HepG2 (cell line): ENCODE measurements at regions not wholly inside any gene's neighbourhood (a gene's known extent, or its start where the extent isn't known, plus 50 kb on each side); places are given as distances from the start of the nearest gene placed in this dataset.

Source experiments
- ATAC-seq: fragments of 200-7000 bp; cut with Tn5 transposase; 3 replicates; pipeline ENCODE4 v1.9.1; 2020; ENCODE audit warnings: mild to moderate bottlenecking, moderate library complexity
- BruUV-seq: library from RNA; stranded (reverse); fragments of 400-500 nt; replicated peaks from 2 replicates; lab custom pipeline; 2021; lab: Mats Ljungman, UMichigan
- CTCF ChIA-PET: fragments of 300-600 bp; formaldehyde crosslinking; extraction: SDS; loops from one replicate; lab custom pipeline; 2021; ENCODE audit warnings: low total read pairs, inconsistent platforms, low intra/inter-chr PET ratio; lab: Yijun Ruan, JAX
- POLR2A ChIA-PET: fragments of 350-600 bp; sonication (Branson Sonifier 250); formaldehyde crosslinking; loops from one replicate; lab custom pipeline; 2020; ENCODE audit warnings: antibody characterized with exemption, inconsistent platforms; lab: Yijun Ruan, JAX
- DNase-seq: peaks from one replicate; pipeline ENCODE4 v3.0.0-alpha.2; 2015; ENCODE audit warnings: low spot score
- FAIRE-seq: peaks from 3 replicates; lab custom pipeline; 2011; peaks lifted over from hg19 to GRCh38; lab: Jason Lieb, UNC
- H2AFZ ChIP-seq: one replicate; pipeline ENCODE4 v1.6.1; 2011; ENCODE audit warnings: low read length, inconsistent platforms
- H3K27ac ChIP-seq: fragments of 300-600 bp; 3 replicates; pipeline ENCODE4 v1.8.0; 2011; ENCODE audit warnings: mixed run types, mild to moderate bottlenecking, mixed read lengths, low read length, inconsistent platforms; ENCODE audit not compliant: insufficient read depth; ENCODE audit errors: extremely low read length
- H3K27me3 ChIP-seq, 2 experiments: fragments of 200-600 bp in 1 of 2; 2 replicates in 1 of 2; 3 replicates in 1 of 2; pipeline versions ENCODE4 v1.6.0 to v1.8.0; 2011; ENCODE audit warnings: low read length in 2 of 2, mild to moderate bottlenecking in 2 of 2, moderate library complexity in 2 of 2, inconsistent platforms in 1 of 2; ENCODE audit not compliant: insufficient read depth in 2 of 2, control insufficient read depth in 1 of 2
- H3K36me3 ChIP-seq, 2 experiments: fragments of 200-600 bp in 1 of 2; replicated peaks in 1 of 2; 2 replicates in 1 of 2; 3 replicates in 1 of 2; pipeline versions ENCODE4 v1.5.1 to v1.8.0; 2011; ENCODE audit warnings: low read length in 2 of 2, inconsistent platforms in 1 of 2; ENCODE audit not compliant: insufficient read depth in 2 of 2, control insufficient read depth in 1 of 2
- H3K4me1 ChIP-seq: 2 replicates; pipeline ENCODE4 v1.5.1; 2012; ENCODE audit warnings: low read length, inconsistent platforms; ENCODE audit not compliant: insufficient read depth
- H3K4me2 ChIP-seq: 2 replicates; pipeline ENCODE4 v1.6.0; 2011; ENCODE audit warnings: low read depth, low read length, inconsistent platforms
- H3K4me3 ChIP-seq, 3 experiments: fragments of 200-600 bp in 1 of 3; sonication (generic), shearing (Covaris generic) in 1 of 3; replicated peaks in 1 of 3; 2 replicates each; pipeline ENCODE4 v1.5.1; 2011 to 2016; ENCODE audit warnings: low read length in 3 of 3, inconsistent platforms in 2 of 3, low read depth in 2 of 3, mild to moderate bottlenecking in 2 of 3, control low read depth in 1 of 3, mixed read lengths in 1 of 3; ENCODE audit not compliant: insufficient read depth in 1 of 3
- H3K79me2 ChIP-seq: one replicate; pipeline ENCODE4 v1.6.1; 2011; ENCODE audit warnings: low read length, inconsistent platforms; ENCODE audit not compliant: insufficient read depth
- H3K9ac ChIP-seq: 2 replicates; pipeline ENCODE4 v1.6.0; 2011; ENCODE audit warnings: mild to moderate bottlenecking, low read depth, low read length, inconsistent platforms; ENCODE audit not compliant: insufficient read depth
- H3K9me3 ChIP-seq: 2 replicates; pipeline ENCODE4 v1.5.1; 2012; ENCODE audit warnings: mild to moderate bottlenecking, low read length
- H4K20me1 ChIP-seq: 2 replicates; pipeline ENCODE4 v1.6.0; 2011; ENCODE audit warnings: inconsistent platforms, mild to moderate bottlenecking, low read length, moderate library complexity; ENCODE audit not compliant: insufficient read depth
- FLYWCH1 ChIP-seq: sonication (generic); formaldehyde crosslinking; IDR thresholded peaks from 2 replicates; pipeline ENCODE4 v1.8.1; 2023; ENCODE audit warnings: mild to moderate bottlenecking, missing genetic modification reagents
- GATAD2A ChIP-seq: IDR thresholded peaks from 2 replicates; pipeline ENCODE4 v1.6.1; 2016
- HMG20B ChIP-seq: conservative IDR thresholded peaks from 2 replicates; pipeline ENCODE4 v1.6.1; 2016; ENCODE audit warnings: missing genetic modification reagents, missing compliant biosample characterization
- KAT8 ChIP-seq: IDR thresholded peaks from 2 replicates; pipeline ENCODE4 v1.6.1; 2016; ENCODE audit warnings: missing genetic modification reagents, missing compliant biosample characterization
- MAFG ChIP-seq: sonication (generic); formaldehyde crosslinking; IDR thresholded peaks from 2 replicates; pipeline ENCODE4 v1.5.1; 2020; ENCODE audit warnings: mild to moderate bottlenecking, missing genetic modification reagents
- NCOA2 ChIP-seq: sonication (generic); formaldehyde crosslinking; IDR thresholded peaks from 2 replicates; pipeline ENCODE4 v1.8.0; 2022; ENCODE audit warnings: inconsistent platforms
- NRL ChIP-seq: sonication (generic); formaldehyde crosslinking; IDR thresholded peaks from 2 replicates; pipeline ENCODE4 v1.5.0; 2020; ENCODE audit warnings: missing genetic modification reagents, mild to moderate bottlenecking, moderate library complexity, borderline replicate concordance
- RXRB ChIP-seq: IDR thresholded peaks from 2 replicates; pipeline ENCODE4 v1.6.1; 2016; ENCODE audit warnings: borderline replicate concordance, missing genetic modification reagents, missing compliant biosample characterization
- SAP130 ChIP-seq: IDR thresholded peaks from 2 replicates; pipeline ENCODE4 v1.6.1; 2016; ENCODE audit warnings: low read depth
- STAG1 ChIP-seq: sonication (generic); formaldehyde crosslinking; IDR thresholded peaks from 2 replicates; pipeline ENCODE4 v1.4.0; 2020; ENCODE audit warnings: missing genetic modification reagents
- TEAD3 ChIP-seq: optimal IDR thresholded peaks from 2 replicates; pipeline ENCODE3; 2016; ENCODE audit warnings: borderline replicate concordance
- TOPORS ChIP-seq: sonication (generic); formaldehyde crosslinking; IDR thresholded peaks from 2 replicates; pipeline ENCODE4 v1.8.0; 2023; ENCODE audit warnings: mild to moderate bottlenecking, missing genetic modification reagents
- ZNF362 ChIP-seq: sonication (generic); formaldehyde crosslinking; IDR thresholded peaks from 2 replicates; pipeline ENCODE4 v1.4.0; 2020; ENCODE audit warnings: missing genetic modification reagents, mild to moderate bottlenecking, borderline replicate concordance
- ZNF788 ChIP-seq: sonication (generic); formaldehyde crosslinking; IDR thresholded peaks from 2 replicates; pipeline ENCODE4 v1.5.0; 2020; ENCODE audit warnings: mild to moderate bottlenecking, missing genetic modification reagents, borderline replicate concordance
- WGBS: methylation state at CpG from one replicate; pipeline ENCODE4 v1.1.6; 2017; ENCODE audit warnings: low lambda C conversion rate; 5-methylcytosine and 5-hydroxymethylcytosine counted together
- in situ Hi-C: cut with HindIII; loops from 2 replicates; pipeline ENCODE4 v1.10.0; 2017; ENCODE audit warnings: low pct_unique_long_range_greater_than_20kb; ENCODE audit not compliant: extremely low pct_ligation_motif_present
- intact Hi-C: fragments of 100-400 bp; cut with micrococcal nuclease; formaldehyde crosslinking; loops from one replicate; pipeline ENCODE4 v1.10.0; 2022; ENCODE audit not compliant: unreplicated experiment
- TF ChIP-seq, protein P1 (sequence below): sonication (generic); formaldehyde crosslinking; IDR thresholded peaks from 2 replicates; pipeline ENCODE4 v1.5.1; 2020; ENCODE audit warnings: mild to moderate bottlenecking, missing genetic modification reagents, moderate library complexity
- TF ChIP-seq, protein P2 (sequence below): IDR thresholded peaks from 2 replicates; pipeline ENCODE4 v1.6.1; 2016; ENCODE audit warnings: low read depth
- TF ChIP-seq, protein P3 (sequence below): IDR thresholded peaks from 2 replicates; pipeline ENCODE4 v1.4.0; 2020; ENCODE audit warnings: mild to moderate bottlenecking, missing genetic modification reagents

DNA sequence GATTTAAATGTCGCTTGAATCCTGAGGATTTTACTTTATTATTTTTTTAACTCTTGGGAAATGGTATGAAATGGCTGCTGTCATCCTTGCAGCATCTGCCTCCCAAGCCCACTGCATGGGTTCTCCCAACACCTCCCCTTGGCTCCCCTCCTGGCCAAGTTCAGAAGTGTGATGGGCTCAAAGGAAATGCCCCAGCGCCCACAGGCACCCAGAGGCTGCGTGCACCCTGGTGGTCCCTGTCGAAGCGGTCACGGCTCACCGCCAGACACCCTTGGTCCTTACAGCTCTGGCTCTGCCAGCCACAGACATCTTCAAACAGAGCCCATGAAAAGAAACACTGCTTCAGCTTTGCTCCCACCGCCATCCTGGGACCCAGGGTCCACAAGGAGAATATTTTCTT, 334.7 kb downstream of the SOX9 start (continued):
- 0 out of 2 replicates have a peak, but pooled peaks have one; percentile 24 for TF ChIP-seq NRL (CRISPR knock-in tag)
- no peak for TF ChIP-seq HMG20B (CRISPR knock-in tag)
- no peak for TF ChIP-seq SAP130 (CRISPR knock-in tag)
- TF ChIP-seq, protein P1, sequence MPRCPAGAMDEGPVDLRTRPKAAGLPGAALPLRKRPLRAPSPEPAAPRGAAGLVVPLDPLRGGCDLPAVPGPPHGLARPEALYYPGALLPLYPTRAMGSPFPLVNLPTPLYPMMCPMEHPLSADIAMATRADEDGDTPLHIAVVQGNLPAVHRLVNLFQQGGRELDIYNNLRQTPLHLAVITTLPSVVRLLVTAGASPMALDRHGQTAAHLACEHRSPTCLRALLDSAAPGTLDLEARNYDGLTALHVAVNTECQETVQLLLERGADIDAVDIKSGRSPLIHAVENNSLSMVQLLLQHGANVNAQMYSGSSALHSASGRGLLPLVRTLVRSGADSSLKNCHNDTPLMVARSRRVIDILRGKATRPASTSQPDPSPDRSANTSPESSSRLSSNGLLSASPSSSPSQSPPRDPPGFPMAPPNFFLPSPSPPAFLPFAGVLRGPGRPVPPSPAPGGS (CRISPR knock-in tag), result no peak
- no peak for TF ChIP-seq TOPORS (CRISPR knock-in tag)
- TF ChIP-seq FLYWCH1 (CRISPR knock-in tag), result 0 out of 2 replicates have a peak, but pooled peaks have one; percentile 36
- no peak for TF ChIP-seq ZNF788 (CRISPR knock-in tag)

- intact Hi-C loops (no loop called here), in situ Hi-C loops (no loop called here)
- H2AFZ ChIP-seq, result no peak overlapping the region
- H3K9ac ChIP-seq, result no peak overlapping the region
- DNase-seq (peak; percentile 73), FAIRE-seq (no peak), ATAC-seq (peak; percentile 62)
- H4K20me1 ChIP-seq, result no peaks in the 10 kb centered on the region
- H3K9me3 ChIP-seq, result no peaks in the 10 kb centered on the region
- H3K4me2 ChIP-seq, result no peak overlapping the region
- H3K4me3 ChIP-seq, result no peak overlapping the region
- H3K27ac ChIP-seq, result no peak overlapping the region
- CTCF ChIA-PET, result no interaction called here
- H3K4me1 ChIP-seq, result peaks cover 65% of the 10 kb centered on the region
- WGBS, result 72% methylated on average over 4 of the region's 4 CpGs
- no peaks in the 10 kb centered on the region for H3K36me3 ChIP-seq
- peaks cover 84% of the 10 kb centered on the region for H3K79me2 ChIP-seq
- POLR2A ChIA-PET, result interaction anchor here (0.7 to 3.2 kb wide), 5 partner anchors 9 to 46 kb away, joined by 3 to 16 read pairs (median 5); no protein-coding TSS in a partner anchor
- no peaks in the 10 kb centered on the region for H3K27me3 ChIP-seq
- BruUV-seq, result no TSS peak
- TF ChIP-seq GATAD2A (CRISPR knock-in tag) (peak; percentile 22; the same call in 1 of the 2 replicates), STAG1 (CRISPR knock-in tag) (peak; percentile 10; the same call in 1 of the 2 replicates), RXRB (peak; percentile 51; the same call in 1 of the 2 replicates), NCOA2 (CRISPR knock-in tag) (0 out of 2 replicates have a peak, but pooled peaks have one; percentile 11), MAFG (CRISPR knock-in tag) (no peak), KAT8 (CRISPR knock-in tag) (no peak), ZNF362 (CRISPR knock-in tag) (0 out of 2 replicates have a peak, but pooled peaks have one; percentile 12), TEAD3 (CRISPR knock-in tag) (peak; percentile 30)
- TF ChIP-seq, protein P2, sequence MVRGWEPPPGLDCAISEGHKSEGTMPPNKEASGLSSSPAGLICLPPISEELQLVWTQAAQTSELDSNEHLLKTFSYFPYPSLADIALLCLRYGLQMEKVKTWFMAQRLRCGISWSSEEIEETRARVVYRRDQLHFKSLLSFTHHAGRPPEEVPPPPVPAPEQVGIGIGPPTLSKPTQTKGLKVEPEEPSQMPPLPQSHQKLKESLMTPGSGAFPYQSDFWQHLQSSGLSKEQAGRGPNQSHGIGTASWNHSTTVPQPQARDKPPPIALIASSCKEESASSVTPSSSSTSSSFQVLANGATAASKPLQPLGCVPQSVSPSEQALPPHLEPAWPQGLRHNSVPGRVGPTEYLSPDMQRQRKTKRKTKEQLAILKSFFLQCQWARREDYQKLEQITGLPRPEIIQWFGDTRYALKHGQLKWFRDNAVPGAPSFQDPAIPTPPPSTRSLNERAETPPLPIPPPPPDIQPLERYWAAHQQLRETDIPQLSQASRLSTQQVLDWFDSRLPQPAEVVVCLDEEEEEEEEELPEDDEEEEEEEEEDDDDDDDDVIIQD, result 0 out of 2 replicates have a peak, but pooled peaks have one; percentile 36
- TF ChIP-seq, protein P3, sequence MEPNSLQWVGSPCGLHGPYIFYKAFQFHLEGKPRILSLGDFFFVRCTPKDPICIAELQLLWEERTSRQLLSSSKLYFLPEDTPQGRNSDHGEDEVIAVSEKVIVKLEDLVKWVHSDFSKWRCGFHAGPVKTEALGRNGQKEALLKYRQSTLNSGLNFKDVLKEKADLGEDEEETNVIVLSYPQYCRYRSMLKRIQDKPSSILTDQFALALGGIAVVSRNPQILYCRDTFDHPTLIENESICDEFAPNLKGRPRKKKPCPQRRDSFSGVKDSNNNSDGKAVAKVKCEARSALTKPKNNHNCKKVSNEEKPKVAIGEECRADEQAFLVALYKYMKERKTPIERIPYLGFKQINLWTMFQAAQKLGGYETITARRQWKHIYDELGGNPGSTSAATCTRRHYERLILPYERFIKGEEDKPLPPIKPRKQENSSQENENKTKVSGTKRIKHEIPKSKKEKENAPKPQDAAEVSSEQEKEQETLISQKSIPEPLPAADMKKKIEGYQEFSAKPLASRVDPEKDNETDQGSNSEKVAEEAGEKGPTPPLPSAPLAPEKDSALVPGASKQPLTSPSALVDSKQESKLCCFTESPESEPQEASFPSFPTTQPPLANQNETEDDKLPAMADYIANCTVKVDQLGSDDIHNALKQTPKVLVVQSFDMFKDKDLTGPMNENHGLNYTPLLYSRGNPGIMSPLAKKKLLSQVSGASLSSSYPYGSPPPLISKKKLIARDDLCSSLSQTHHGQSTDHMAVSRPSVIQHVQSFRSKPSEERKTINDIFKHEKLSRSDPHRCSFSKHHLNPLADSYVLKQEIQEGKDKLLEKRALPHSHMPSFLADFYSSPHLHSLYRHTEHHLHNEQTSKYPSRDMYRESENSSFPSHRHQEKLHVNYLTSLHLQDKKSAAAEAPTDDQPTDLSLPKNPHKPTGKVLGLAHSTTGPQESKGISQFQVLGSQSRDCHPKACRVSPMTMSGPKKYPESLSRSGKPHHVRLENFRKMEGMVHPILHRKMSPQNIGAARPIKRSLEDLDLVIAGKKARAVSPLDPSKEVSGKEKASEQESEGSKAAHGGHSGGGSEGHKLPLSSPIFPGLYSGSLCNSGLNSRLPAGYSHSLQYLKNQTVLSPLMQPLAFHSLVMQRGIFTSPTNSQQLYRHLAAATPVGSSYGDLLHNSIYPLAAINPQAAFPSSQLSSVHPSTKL, result peak; percentile 41; the same call in 1 of the 2 replicates
Measured at GRCh38 chr17:72456075-72456474, 335.3 kb downstream of the SOX9 start.
